B cell (primary cell): ENCODE measurements at regions not wholly inside any gene's neighbourhood (a gene's known extent, or its start where the extent isn't known, plus 50 kb on each side); places are given as distances from the start of the nearest gene placed in this dataset.

Experiments
- ATAC-seq: fragments of 200-7000 bp; cut with Tn5 transposase; one replicate; pipeline ENCODE4 v1.10.0; 2021; ENCODE audit warnings: low read depth, mild to moderate bottlenecking, moderate number of reproducible peaks, moderate library complexity
- CTCF ChIA-PET: fragments of 350-600 bp; sonication (Branson Sonifier 250); formaldehyde crosslinking; loops from one replicate; lab custom pipeline; 2021; ENCODE audit warnings: antibody characterized with exemption, inconsistent platforms; lab: Charles Lee
- POLR2A ChIA-PET: fragments of 350-600 bp; sonication (Branson Sonifier 250); formaldehyde crosslinking; loops from one replicate; lab custom pipeline; 2021; ENCODE audit warnings: antibody characterized with exemption; lab: Charles Lee
- DNase-seq: peaks from one replicate; pipeline ENCODE4 v3.0.0; 2013
- H2AFZ ChIP-seq: 2 replicates; pipeline ENCODE4 v1.6.1; 2012; ENCODE audit warnings: mild to moderate bottlenecking, low read depth, low read length; ENCODE audit not compliant: insufficient read depth, poor library complexity, severe bottlenecking
- H3K27ac ChIP-seq, 2 donors: 1 replicate in 1 of 2; 2 replicates in 1 of 2; pipeline ENCODE4 v1.5.1; 2012 to 2013; ENCODE audit warnings: low read length in 2 of 2, mild to moderate bottlenecking in 2 of 2, moderate library complexity in 1 of 2
- H3K27me3 ChIP-seq, 4 experiments: fragments of 200-600 bp in 1 of 4; sonication (generic) in 1 of 4; replicated peaks in 1 of 4; 1 replicate in 2 of 4; 2 replicates in 2 of 4; pipeline versions ENCODE4 v1.6.1 to v1.7.0; 2013 to 2016; ENCODE audit warnings: low read length in 3 of 4, mild to moderate bottlenecking in 2 of 4, mixed read lengths in 1 of 4, moderate library complexity in 1 of 4; ENCODE audit not compliant: insufficient read depth in 4 of 4, control insufficient read depth in 3 of 4; ENCODE audit errors: control extremely low read depth in 1 of 4
- H3K36me3 ChIP-seq, 2 experiments: replicated peaks in 1 of 2; 1 replicate in 1 of 2; 2 replicates in 1 of 2; pipeline versions ENCODE4 v1.6.1 to v1.7.1; 2013; ENCODE audit warnings: low read length in 1 of 2; ENCODE audit not compliant: insufficient read depth in 2 of 2, control insufficient read depth in 1 of 2; ENCODE audit errors: control extremely low read depth in 1 of 2, extremely low read depth in 1 of 2
- H3K4me1 ChIP-seq, 2 donors: fragments of 200-600 bp in 1 of 2; sonication (generic) in 1 of 2; 1 replicate in 1 of 2; 2 replicates in 1 of 2; pipeline versions ENCODE4 v1.5.1 to v1.6.1; 2013 to 2017; ENCODE audit warnings: low read length in 2 of 2; ENCODE audit not compliant: control insufficient read depth in 2 of 2, insufficient read depth in 2 of 2
- H3K4me2 ChIP-seq: replicated peaks from 2 replicates; pipeline ENCODE3; 2012; ENCODE audit warnings: mild to moderate bottlenecking, low read depth, low read length; ENCODE audit not compliant: poor library complexity, severe bottlenecking
- H3K4me3 ChIP-seq, 5 experiments: fragments of 200-600 bp in 1 of 5; sonication (generic) in 1 of 5; 1 replicate in 3 of 5; 2 replicates in 2 of 5; pipeline versions ENCODE4 v1.5.1 to v1.7.0; 2011 to 2016; ENCODE audit warnings: low read length in 4 of 5, mild to moderate bottlenecking in 4 of 5, low read depth in 2 of 5, control low read depth in 1 of 5, moderate library complexity in 1 of 5; ENCODE audit not compliant: insufficient read depth in 1 of 5; ENCODE audit errors: control extremely low read depth in 1 of 5, extremely low read depth in 1 of 5
- H3K79me2 ChIP-seq: fragments of 200-600 bp; sonication (generic); one replicate; pipeline ENCODE4 v1.6.0; 2016; ENCODE audit warnings: low read length; ENCODE audit not compliant: control insufficient read depth, insufficient read depth
- H3K9ac ChIP-seq: fragments of 200-600 bp; sonication (generic); 2 replicates; pipeline ENCODE4 v1.6.1; 2017; ENCODE audit warnings: mild to moderate bottlenecking, low read length, moderate library complexity
- H3K9me3 ChIP-seq, 3 donors: one replicate each; pipeline versions ENCODE4 v1.6.1 to v1.7.1; 2013; ENCODE audit warnings: low read length in 2 of 3; ENCODE audit not compliant: control insufficient read depth in 2 of 3, insufficient read depth in 1 of 3; ENCODE audit errors: control extremely low read depth in 1 of 3
- H4K20me1 ChIP-seq: 2 replicates; pipeline ENCODE4 v1.6.0; 2012; ENCODE audit warnings: mild to moderate bottlenecking, low read length; ENCODE audit not compliant: insufficient read depth, control insufficient read depth, poor library complexity, severe bottlenecking
- H3K27ac Mint-ChIP-seq: one replicate; pipeline ENCODE4 v1.8.0; 2021; ENCODE audit warnings: mixed read lengths
- H3K27me3 Mint-ChIP-seq: one replicate; pipeline ENCODE4 v1.8.0; 2021; ENCODE audit warnings: mixed read lengths
- H3K4me1 Mint-ChIP-seq: one replicate; pipeline ENCODE4 v1.8.0; 2021; ENCODE audit warnings: mixed read lengths
- H3K4me3 Mint-ChIP-seq: one replicate; pipeline ENCODE4 v1.8.0; 2021; ENCODE audit warnings: mixed read lengths
- H3K9me3 Mint-ChIP-seq: one replicate; pipeline ENCODE4 v1.8.0; 2022; ENCODE audit warnings: mixed read lengths; ENCODE audit not compliant: insufficient read depth
- EZH2 ChIP-seq: IDR thresholded peaks from 2 replicates; pipeline ENCODE4 v1.6.1; 2012; ENCODE audit warnings: borderline replicate concordance, low read depth, mild to moderate bottlenecking, moderate library complexity, low read length; ENCODE audit not compliant: insufficient read depth, poor library complexity, severe bottlenecking
- WGBS: methylation state at CpG from one replicate; pipeline ENCODE4 v1.1.5; 2013; ENCODE audit warnings: missing lambda C conversion rate; ENCODE audit not compliant: insufficient coverage; 5-methylcytosine and 5-hydroxymethylcytosine counted together
- intact Hi-C: fragments of 100-400 bp; cut with micrococcal nuclease; formaldehyde crosslinking; loops from one replicate; pipeline ENCODE4 v1.10.0; 2022
- TF ChIP-seq, protein P1 (sequence below): fragments of 200-600 bp; IDR thresholded peaks from one replicate; pipeline ENCODE4 v1.8.0; 2022; ENCODE audit warnings: antibody characterized with exemption, mild to moderate bottlenecking

DNA sequence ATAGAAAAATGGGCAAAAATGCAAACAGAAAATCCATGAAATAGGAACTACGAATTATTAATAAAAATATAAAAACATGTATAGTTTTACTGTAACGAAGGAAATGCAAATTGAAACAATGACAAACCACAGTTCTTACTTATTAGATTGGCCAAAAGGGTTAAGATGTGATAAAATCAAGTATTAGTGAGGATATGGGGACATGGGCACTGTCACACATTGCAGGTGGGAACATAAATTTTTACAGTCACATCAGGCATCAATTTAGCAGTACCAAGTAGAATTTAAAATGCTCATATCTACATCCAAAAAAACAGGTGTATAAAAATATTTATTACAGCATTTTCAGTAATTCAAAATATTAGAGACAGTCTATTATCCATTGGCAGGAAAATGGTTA lies 353.2 kb upstream of the API5 start:
- no peaks in the 10 kb centered on the region for H4K20me1 ChIP-seq
- no peaks in the 10 kb centered on the region for H3K4me1 Mint-ChIP-seq
- H2AFZ ChIP-seq: no peak overlapping the region
- CTCF ChIA-PET: no interaction called here
- H3K27me3 Mint-ChIP-seq: no peaks in the 10 kb centered on the region
- peaks cover 5% of the 10 kb centered on the region for H3K9me3 Mint-ChIP-seq
- H3K4me1 ChIP-seq: no peaks in the 10 kb centered on the region
- TF ChIP-seq EZH2: no peak
- TF ChIP-seq, protein P1, sequence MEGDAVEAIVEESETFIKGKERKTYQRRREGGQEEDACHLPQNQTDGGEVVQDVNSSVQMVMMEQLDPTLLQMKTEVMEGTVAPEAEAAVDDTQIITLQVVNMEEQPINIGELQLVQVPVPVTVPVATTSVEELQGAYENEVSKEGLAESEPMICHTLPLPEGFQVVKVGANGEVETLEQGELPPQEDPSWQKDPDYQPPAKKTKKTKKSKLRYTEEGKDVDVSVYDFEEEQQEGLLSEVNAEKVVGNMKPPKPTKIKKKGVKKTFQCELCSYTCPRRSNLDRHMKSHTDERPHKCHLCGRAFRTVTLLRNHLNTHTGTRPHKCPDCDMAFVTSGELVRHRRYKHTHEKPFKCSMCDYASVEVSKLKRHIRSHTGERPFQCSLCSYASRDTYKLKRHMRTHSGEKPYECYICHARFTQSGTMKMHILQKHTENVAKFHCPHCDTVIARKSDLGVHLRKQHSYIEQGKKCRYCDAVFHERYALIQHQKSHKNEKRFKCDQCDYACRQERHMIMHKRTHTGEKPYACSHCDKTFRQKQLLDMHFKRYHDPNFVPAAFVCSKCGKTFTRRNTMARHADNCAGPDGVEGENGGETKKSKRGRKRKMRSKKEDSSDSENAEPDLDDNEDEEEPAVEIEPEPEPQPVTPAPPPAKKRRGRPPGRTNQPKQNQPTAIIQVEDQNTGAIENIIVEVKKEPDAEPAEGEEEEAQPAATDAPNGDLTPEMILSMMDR: no peak
- DNase-seq (no peak), ATAC-seq (no peak)
- WGBS: no CpG with 5 or more reads among the region's 2 CpGs
- H3K9ac ChIP-seq: no peak overlapping the region
- H3K36me3 ChIP-seq: no peaks in the 10 kb centered on the region
- H3K27ac ChIP-seq: no peak overlapping the region
- intact Hi-C loops: no loop called here
- H3K4me3 ChIP-seq: no peak overlapping the region
- peaks cover 0 to 4% (median 0%) of the 10 kb centered on the region in 3 donors for H3K9me3 ChIP-seq
- H3K27me3 ChIP-seq: no peaks in the 10 kb centered on the region
- POLR2A ChIA-PET: no interaction called here
- no peaks in the 10 kb centered on the region for H3K79me2 ChIP-seq
- no peak overlapping the region for H3K27ac Mint-ChIP-seq
- H3K4me2 ChIP-seq: no peak overlapping the region
- H3K4me3 Mint-ChIP-seq: no peak overlapping the region

DNA sequence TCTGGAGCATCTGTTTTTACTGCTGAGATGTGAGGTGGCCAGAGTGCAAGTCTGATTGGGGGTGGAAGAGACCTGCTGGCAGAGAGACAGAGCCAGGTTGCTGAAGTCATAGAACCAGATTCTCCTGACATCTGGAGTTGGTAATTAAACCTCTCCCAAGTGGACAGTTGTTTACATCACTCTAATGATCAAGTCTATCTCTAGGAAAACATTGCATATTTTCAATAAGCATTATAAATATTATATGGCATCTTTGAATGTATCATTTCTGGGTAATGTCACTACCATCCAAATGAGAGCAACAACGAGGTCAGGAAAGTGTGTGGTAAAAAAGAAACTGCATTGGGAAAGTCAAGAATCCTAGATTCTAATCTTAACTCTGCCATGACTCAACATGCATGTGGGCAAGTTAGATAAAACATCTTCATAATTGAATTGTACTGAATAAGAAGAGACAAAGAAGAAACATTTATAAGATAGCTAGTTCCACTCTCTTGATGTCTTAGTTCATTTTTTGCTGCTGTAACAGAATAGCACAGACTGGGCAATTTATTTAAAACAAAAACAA lies 351.2 kb upstream of the API5 start:
- Histone ChIP-seq H3K27ac (no peak overlapping the region), H3K4me3 (no peak overlapping the region), H3K9me3 (peaks cover 0 to 4% (median 0%) of the 10 kb centered on the region in 3 donors), H3K36me3 (no peaks in the 10 kb centered on the region), H2AFZ (no peak overlapping the region), H3K4me2 (no peak overlapping the region), H4K20me1 (no peaks in the 10 kb centered on the region), H3K27me3 (no peaks in the 10 kb centered on the region), H3K9ac (no peak overlapping the region), H3K79me2 (no peaks in the 10 kb centered on the region), H3K4me1 (no peaks in the 10 kb centered on the region)
- TF ChIP-seq EZH2: no peak
- Mint-ChIP-seq H3K27me3 (no peaks in the 10 kb centered on the region), H3K4me3 (no peak overlapping the region), H3K27ac (no peak overlapping the region), H3K4me1 (no peaks in the 10 kb centered on the region), H3K9me3 (peaks cover 5% of the 10 kb centered on the region)
- ChIA-PET CTCF (no interaction called here), POLR2A (no interaction called here)
- DNase-seq (no peak), ATAC-seq (no peak)
- intact Hi-C loops: no loop called here
- no CpG with 5 or more reads among the region's 1 CpG for WGBS
